HepG2 (cell line): ENCODE measurements at regions not wholly inside any gene's neighbourhood (a gene's known extent, or its start where the extent isn't known, plus 50 kb on each side); places are given as distances from the start of the nearest gene placed in this dataset.

Experiments used
- EZH2 ChIP-seq: conservative IDR thresholded peaks from 2 replicates; pipeline ENCODE4 v1.6.1; 2012; ENCODE audit warnings: mild to moderate bottlenecking, low read depth, low read length, moderate library complexity
- HNF4G ChIP-seq, 2 experiments: sonication (generic) in 1 of 2; formaldehyde crosslinking in 1 of 2; IDR thresholded peaks; 2 replicates each; pipeline versions ENCODE4 v1.4.0 to v1.6.1; 2011 to 2020; ENCODE audit warnings: borderline replicate concordance in 2 of 2, low read depth in 2 of 2, mild to moderate bottlenecking in 2 of 2, low read length in 1 of 2, missing genetic modification reagents in 1 of 2, moderate library complexity in 1 of 2
- POLR2AphosphoS5 ChIP-seq: IDR thresholded peaks from 2 replicates; pipeline ENCODE4 v1.6.1; 2012; ENCODE audit warnings: low read depth, low read length
- RBAK ChIP-seq: sonication (generic); formaldehyde crosslinking; IDR thresholded peaks from 2 replicates; pipeline ENCODE4 v1.5.1; 2020; ENCODE audit warnings: mild to moderate bottlenecking, missing genetic modification reagents
- ZNF24 ChIP-seq: fragments of 450-650 bp; IDR thresholded peaks from 2 replicates; pipeline ENCODE4 v1.6.1; 2017; ENCODE audit warnings: antibody characterized with exemption, mild to moderate bottlenecking
- ZNF556 ChIP-seq: sonication (generic); formaldehyde crosslinking; IDR thresholded peaks from 2 replicates; pipeline ENCODE4 v1.4.0; 2020; ENCODE audit warnings: mild to moderate bottlenecking, missing genetic modification reagents, borderline replicate concordance
- ZNF629 ChIP-seq: sonication (generic); formaldehyde crosslinking; conservative IDR thresholded peaks from 2 replicates; pipeline ENCODE4 v1.5.0; 2020; ENCODE audit warnings: missing genetic modification reagents
- TF ChIP-seq, protein P1 (sequence below): sonication (generic); formaldehyde crosslinking; IDR thresholded peaks from 2 replicates; pipeline ENCODE4 v1.4.0; 2020; ENCODE audit warnings: missing genetic modification reagents
- TF ChIP-seq, protein P2 (sequence below): sonication (generic); formaldehyde crosslinking; IDR thresholded peaks from 2 replicates; pipeline ENCODE4 v1.8.0; 2022; ENCODE audit warnings: mild to moderate bottlenecking, missing genetic modification reagents; ENCODE audit not compliant: insufficient replicate concordance

DNA sequence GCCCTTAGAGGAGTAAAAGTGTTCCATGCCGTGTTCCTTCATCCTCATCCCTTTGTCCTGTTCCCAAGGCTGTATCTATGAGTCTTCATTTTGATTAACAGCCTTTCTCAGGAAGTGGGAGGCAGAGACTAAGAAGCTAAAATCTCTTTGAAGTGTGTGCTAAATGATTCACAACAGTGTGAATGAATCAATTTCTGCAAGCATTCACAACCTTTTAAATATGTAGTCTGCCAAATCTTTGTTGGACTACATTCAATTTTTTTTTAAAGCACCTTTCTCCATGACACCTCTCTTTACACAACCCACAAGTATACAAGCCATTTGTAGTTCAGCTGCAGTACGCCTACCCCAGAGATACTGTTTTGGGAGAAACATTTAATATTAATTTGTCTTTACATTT lies 408.6 kb upstream of the FANCL start:
- TF ChIP-seq ZNF556 (CRISPR knock-in tag) (no peak), ZNF24 (no peak), RBAK (CRISPR knock-in tag) (no peak), HNF4G (IDR thresholded peaks at IDR 0.05; ENCODE audit: borderline replicate concordance, low read depth, low read length) (no peak), HNF4G (CRISPR knock-in tag; IDR thresholded peaks at IDR 0.05; ENCODE audit: borderline replicate concordance, low read depth) (no peak), POLR2AphosphoS5 (no peak), EZH2 (no peak), ZNF629 (CRISPR knock-in tag) (no peak)
- TF ChIP-seq, protein P1, sequence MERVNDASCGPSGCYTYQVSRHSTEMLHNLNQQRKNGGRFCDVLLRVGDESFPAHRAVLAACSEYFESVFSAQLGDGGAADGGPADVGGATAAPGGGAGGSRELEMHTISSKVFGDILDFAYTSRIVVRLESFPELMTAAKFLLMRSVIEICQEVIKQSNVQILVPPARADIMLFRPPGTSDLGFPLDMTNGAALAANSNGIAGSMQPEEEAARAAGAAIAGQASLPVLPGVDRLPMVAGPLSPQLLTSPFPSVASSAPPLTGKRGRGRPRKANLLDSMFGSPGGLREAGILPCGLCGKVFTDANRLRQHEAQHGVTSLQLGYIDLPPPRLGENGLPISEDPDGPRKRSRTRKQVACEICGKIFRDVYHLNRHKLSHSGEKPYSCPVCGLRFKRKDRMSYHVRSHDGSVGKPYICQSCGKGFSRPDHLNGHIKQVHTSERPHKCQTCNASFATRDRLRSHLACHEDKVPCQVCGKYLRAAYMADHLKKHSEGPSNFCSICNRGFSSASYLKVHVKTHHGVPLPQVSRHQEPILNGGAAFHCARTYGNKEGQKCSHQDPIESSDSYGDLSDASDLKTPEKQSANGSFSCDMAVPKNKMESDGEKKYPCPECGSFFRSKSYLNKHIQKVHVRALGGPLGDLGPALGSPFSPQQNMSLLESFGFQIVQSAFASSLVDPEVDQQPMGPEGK (CRISPR knock-in tag), result no peak
- TF ChIP-seq, protein P2, sequence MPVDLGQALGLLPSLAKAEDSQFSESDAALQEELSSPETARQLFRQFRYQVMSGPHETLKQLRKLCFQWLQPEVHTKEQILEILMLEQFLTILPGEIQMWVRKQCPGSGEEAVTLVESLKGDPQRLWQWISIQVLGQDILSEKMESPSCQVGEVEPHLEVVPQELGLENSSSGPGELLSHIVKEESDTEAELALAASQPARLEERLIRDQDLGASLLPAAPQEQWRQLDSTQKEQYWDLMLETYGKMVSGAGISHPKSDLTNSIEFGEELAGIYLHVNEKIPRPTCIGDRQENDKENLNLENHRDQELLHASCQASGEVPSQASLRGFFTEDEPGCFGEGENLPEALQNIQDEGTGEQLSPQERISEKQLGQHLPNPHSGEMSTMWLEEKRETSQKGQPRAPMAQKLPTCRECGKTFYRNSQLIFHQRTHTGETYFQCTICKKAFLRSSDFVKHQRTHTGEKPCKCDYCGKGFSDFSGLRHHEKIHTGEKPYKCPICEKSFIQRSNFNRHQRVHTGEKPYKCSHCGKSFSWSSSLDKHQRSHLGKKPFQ (CRISPR knock-in tag), result no peak
